Esophagus (tissue), 2 donors: ENCODE measurements at regions not wholly inside any gene's neighbourhood (a gene's known extent, or its start where the extent isn't known, plus 50 kb on each side); places are given as distances from the start of the nearest gene placed in this dataset.

ENCODE experiments used
- H3K27ac ChIP-seq, 2 donors: one replicate each; pipeline ENCODE4 v1.5.1; 2013; ENCODE audit warnings: low read depth in 2 of 2, mild to moderate bottlenecking in 2 of 2, inconsistent platforms in 1 of 2, low read length in 1 of 2, moderate library complexity in 1 of 2
- H3K27me3 ChIP-seq, 2 donors: one replicate each; pipeline ENCODE4 v1.6.1; 2013; ENCODE audit warnings: low read length in 2 of 2, control low read depth in 1 of 2, mild to moderate bottlenecking in 1 of 2; ENCODE audit not compliant: insufficient read depth in 2 of 2, control insufficient read depth in 1 of 2
- H3K36me3 ChIP-seq, 2 donors: one replicate each; pipeline ENCODE4 v1.6.1; 2013; ENCODE audit warnings: low read length in 1 of 2; ENCODE audit not compliant: control insufficient read depth in 2 of 2, insufficient read depth in 2 of 2
- H3K4me1 ChIP-seq, 2 donors: one replicate each; pipeline ENCODE4 v1.6.1; 2013; ENCODE audit warnings: low read length in 1 of 2; ENCODE audit not compliant: control insufficient read depth in 2 of 2, insufficient read depth in 2 of 2
- H3K4me3 ChIP-seq, 2 donors: one replicate each; pipeline ENCODE4 v1.5.1; 2013; ENCODE audit warnings: low read length in 2 of 2, mild to moderate bottlenecking in 2 of 2, low read depth in 1 of 2, moderate library complexity in 1 of 2
- H3K9me3 ChIP-seq, 2 donors: one replicate each; pipeline ENCODE4 v1.6.1; 2013; ENCODE audit warnings: mild to moderate bottlenecking in 2 of 2, low read depth in 1 of 2, low read length in 1 of 2, moderate library complexity in 1 of 2; ENCODE audit not compliant: control insufficient read depth in 2 of 2, insufficient read depth in 1 of 2
- WGBS, 2 donors: extraction: QIAGEN DNeasy Blood & Tissue Kit; methylation state at CpG; one replicate each; pipeline ENCODE4 v1.1.7; 2013; 5-methylcytosine and 5-hydroxymethylcytosine counted together
- donor health status: healthy with polysubstance abuse.
- donor health status: Bipolar disorder and iron deficiency.

- H3K27me3 ChIP-seq = no peaks in the 10 kb centered on the region
- H3K36me3 ChIP-seq = no peaks in the 10 kb centered on the region
- H3K9me3 ChIP-seq = peaks cover 0 to 3% of the 10 kb centered on the region in 2 donors
- WGBS, 2 donors = 88 to 89% methylated on average over 1 of the region's 1 CpG
- H3K4me1 ChIP-seq = no peaks in the 10 kb centered on the region
- H3K27ac ChIP-seq = no peak overlapping the region
- no peak overlapping the region for H3K4me3 ChIP-seq
These were observed 546.9 kb upstream of the GHITM start for GRCh38 chr10:83592337-83592935.

DNA sequence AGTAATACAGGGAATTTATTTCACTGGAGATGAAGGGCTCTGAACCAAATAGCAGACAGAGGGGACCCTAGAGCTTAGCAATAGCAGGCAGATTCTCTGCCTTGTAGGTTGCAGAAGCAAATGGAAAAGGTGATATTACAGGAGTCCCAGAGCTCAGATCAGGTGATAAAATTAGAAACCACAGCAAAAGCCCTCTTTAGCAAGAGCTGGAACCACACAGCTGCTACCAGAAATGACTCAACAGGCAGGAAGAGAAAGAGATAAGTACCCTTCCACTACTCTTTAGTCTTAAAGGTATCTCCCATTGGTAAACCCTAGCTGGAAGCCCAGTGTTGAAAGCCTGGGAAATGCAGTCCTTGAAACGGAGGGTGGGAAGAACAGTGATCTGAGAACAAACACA, 535.6 kb upstream of the GHITM start:
- H3K4me1 ChIP-seq = no peaks in the 10 kb centered on the region
- WGBS, 2 donors = 69 to 73% methylated on average over 1 of the region's 1 CpG

DNA sequence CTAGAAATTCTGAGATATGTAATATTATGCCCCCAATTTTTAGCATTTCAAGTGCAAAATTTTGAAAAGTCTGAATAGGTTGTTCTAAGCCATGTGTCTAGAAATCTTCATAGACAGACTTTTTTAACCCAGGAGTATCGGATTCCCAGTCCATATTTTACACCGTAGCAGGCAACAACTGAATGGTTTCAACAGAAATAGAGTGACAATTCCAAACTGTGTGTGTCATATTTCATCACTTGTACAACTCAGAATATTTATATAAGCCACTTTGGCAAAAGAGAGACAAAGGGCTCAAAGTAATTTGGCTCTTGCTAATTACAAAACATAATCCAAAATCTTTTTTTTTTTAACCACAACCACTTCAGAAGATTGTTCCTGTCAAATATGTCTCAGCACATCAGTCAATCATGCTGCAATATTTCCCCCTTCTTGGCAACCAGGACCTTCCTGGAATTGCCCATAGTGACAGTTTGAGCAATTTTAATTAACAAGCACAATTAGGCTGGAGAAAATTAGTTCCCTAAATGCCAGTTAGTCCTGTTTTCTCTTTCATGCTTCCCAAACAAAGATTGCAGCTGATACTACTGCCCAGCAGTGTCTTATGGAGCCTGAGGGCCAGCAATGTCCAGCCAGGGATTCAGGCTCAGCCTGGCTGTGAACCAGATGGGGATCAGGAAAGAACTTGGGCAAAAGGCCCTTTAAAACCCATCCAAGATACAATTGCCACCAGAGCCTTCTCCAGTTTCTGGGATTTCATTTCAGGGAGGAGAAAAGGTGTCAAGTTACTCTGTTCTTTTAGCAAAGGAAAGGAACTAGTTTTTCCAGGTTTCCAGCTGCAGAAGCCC, 533.3 kb upstream of the GHITM start:
- Histone ChIP-seq H3K27ac (no peak overlapping the region), H3K27me3 (no peaks in the 10 kb centered on the region), H3K4me1 (no peaks in the 10 kb centered on the region), H3K9me3 (no peaks in the 10 kb centered on the region), H3K4me3 (no peak overlapping the region), H3K36me3 (no peaks in the 10 kb centered on the region)
- WGBS, 2 donors = 66 to 76% methylated on average over 2 of the region's 2 CpGs

More for the DNA sequence above, 535.6 kb upstream of the GHITM start:
- Histone ChIP-seq H3K9me3 (no peaks in the 10 kb centered on the region), H3K4me3 (no peak overlapping the region), H3K27ac (no peak overlapping the region), H3K27me3 (no peaks in the 10 kb centered on the region), H3K36me3 (no peaks in the 10 kb centered on the region)

GRCh38 chr10:83607959-83608745, 531.2 kb upstream of the GHITM start:
- no peaks in the 10 kb centered on the region for H3K4me1 ChIP-seq
- H3K36me3 ChIP-seq = no peaks in the 10 kb centered on the region
- no peak overlapping the region for H3K27ac ChIP-seq
- WGBS, 2 donors = 86 to 88% methylated on average over 7 of the region's 7 CpGs
- H3K27me3 ChIP-seq = no peaks in the 10 kb centered on the region
- no peak overlapping the region for H3K4me3 ChIP-seq
- no peaks in the 10 kb centered on the region for H3K9me3 ChIP-seq

DNA sequence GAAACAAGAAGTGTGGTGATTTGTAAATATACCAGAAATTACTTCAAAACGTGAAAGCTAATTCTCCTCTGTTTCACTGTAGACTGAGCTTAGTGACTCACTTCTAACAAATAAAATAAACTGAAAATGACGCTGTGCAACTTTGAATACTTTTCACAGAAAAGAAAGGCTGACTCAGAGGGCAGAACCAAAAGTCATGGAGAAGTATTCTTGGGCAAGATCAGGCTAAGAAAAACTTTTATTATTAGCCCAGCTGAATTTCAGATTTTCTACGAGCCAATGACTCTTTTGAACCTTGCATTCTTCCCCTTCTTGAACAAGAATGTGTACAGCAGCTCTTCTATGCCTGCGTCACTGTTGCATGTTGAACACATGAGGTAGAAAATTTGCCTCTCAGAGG, 527.3 kb upstream of the GHITM start:
- H3K27me3 ChIP-seq = no peaks in the 10 kb centered on the region
- H3K27ac ChIP-seq = no peak overlapping the region
- no peaks in the 10 kb centered on the region for H3K36me3 ChIP-seq
- H3K4me3 ChIP-seq = no peak overlapping the region
- 57 to 58% methylated on average over 4 of the region's 4 CpGs for WGBS, 2 donors
- H3K4me1 ChIP-seq = no peaks in the 10 kb centered on the region
- no peaks in the 10 kb centered on the region for H3K9me3 ChIP-seq

GRCh38 chr10:83612746-83613145, 526.6 kb upstream of the GHITM start:
- no peaks in the 10 kb centered on the region for H3K36me3 ChIP-seq
- WGBS, 2 donors = 51 to 66% methylated on average over 2 of the region's 2 CpGs

DNA sequence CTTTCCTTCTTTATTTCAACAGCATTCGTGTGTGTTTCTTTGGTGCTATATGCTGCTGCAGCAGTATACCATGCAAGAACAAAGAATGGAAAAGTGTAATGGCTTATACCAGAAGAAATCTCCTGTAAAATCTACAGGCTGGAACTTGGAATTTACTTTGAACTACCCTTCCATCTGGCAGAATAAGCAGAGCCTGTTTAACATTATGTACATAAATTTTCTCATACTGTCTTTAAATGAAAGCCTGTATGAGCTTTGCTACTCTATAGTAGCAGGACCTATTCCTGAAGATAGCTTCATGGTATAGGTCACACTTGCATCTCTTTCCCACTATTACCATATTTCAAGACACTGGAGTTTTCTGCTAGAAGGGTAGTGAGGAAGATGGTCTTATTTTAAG, 522.1 kb upstream of the GHITM start:
- H3K9me3 ChIP-seq = no peaks in the 10 kb centered on the region
- H3K36me3 ChIP-seq = no peaks in the 10 kb centered on the region
- WGBS, 2 donors = 63 to 66% methylated on average over 1 of the region's 1 CpG

More at GRCh38 chr10:83612746-83613145, 526.6 kb upstream of the GHITM start:
- Histone ChIP-seq H3K4me3 (no peak overlapping the region), H3K4me1 (no peaks in the 10 kb centered on the region), H3K27ac (no peak overlapping the region), H3K9me3 (no peaks in the 10 kb centered on the region), H3K27me3 (no peaks in the 10 kb centered on the region)

GRCh38 chr10:83617692-83618545, 521.4 kb upstream of the GHITM start:
- Histone ChIP-seq H3K9me3 (no peaks in the 10 kb centered on the region), H3K27me3 (no peaks in the 10 kb centered on the region), H3K36me3 (no peaks in the 10 kb centered on the region), H3K4me3 (no peak overlapping the region), H3K4me1 (no peaks in the 10 kb centered on the region), H3K27ac (no peak overlapping the region)
- WGBS, 2 donors = 37 to 47% methylated on average over 5 of the region's 5 CpGs

More for the DNA sequence above, 522.1 kb upstream of the GHITM start:
- Histone ChIP-seq H3K27ac (no peak overlapping the region), H3K27me3 (no peaks in the 10 kb centered on the region), H3K4me3 (no peak overlapping the region), H3K4me1 (no peaks in the 10 kb centered on the region)

DNA sequence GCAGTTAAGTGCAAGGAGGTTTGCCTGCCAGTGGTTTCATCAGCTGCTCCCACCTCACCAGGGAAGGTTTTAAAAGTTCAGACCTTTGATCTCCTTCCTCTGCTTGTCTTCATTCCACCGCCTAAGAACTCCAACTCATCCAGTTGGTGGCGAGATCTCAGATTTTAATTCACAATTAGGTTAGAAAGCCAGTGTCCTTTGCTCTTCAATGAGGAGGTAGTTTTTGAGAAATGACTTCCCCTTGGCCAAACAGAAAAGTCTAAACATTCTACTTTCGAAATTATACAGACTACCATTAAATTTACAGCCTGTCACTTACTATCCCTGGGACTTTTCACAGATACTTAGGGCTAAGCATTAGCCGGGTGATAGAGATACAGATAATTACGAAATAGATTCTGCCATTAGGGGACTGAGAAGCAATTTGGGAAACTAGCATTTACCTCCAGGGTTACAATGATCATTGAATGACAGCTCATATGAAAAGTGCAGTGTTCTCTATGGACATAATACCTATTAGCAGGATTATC, 513.4 kb upstream of the GHITM start:
- H3K9me3 ChIP-seq = no peaks in the 10 kb centered on the region
- H3K27ac ChIP-seq = no peak overlapping the region
- no peak overlapping the region for H3K4me3 ChIP-seq
- H3K4me1 ChIP-seq = no peaks in the 10 kb centered on the region
- H3K27me3 ChIP-seq = no peaks in the 10 kb centered on the region
- no peaks in the 10 kb centered on the region for H3K36me3 ChIP-seq
- WGBS, 2 donors = 69 to 71% methylated on average over 5 of the region's 5 CpGs
